Activated CD4-positive, alpha-beta T cell treated with anti-CD3 and anti-CD28 coated beads, Interleukin-2, Interleukin-4, amounts not matched to agents 100 ng/mL and 50 ng/mL, durations not matched to agents 16 hours and 8 hours (primary cell): ENCODE measurements at regions not wholly inside any gene's neighbourhood (a gene's known extent, or its start where the extent isn't known, plus 50 kb on each side); places are given as distances from the start of the nearest gene placed in this dataset.

ENCODE experiments used
- DNase-seq: peaks from one replicate; pipeline ENCODE4 v3.0.0-alpha.2; 2020; ENCODE audit warnings: low spot score

GRCh38 chr1:17907999-17908398, 152.9 kb downstream of the ACTL8 start:
- no peak for DNase-seq

- no peak for DNase-seq
Observed at GRCh38 chr1:17908945-17909344, 153.8 kb downstream of the ACTL8 start.

GRCh38 chr1:17909634-17910033, 154.5 kb downstream of the ACTL8 start:
- DNase-seq, result no peak

- no peak for DNase-seq
Observed at GRCh38 chr1:17911791-17912190, 156.7 kb downstream of the ACTL8 start.

- DNase-seq, result no peak
Observed at GRCh38 chr1:17912491-17912890, 157.4 kb downstream of the ACTL8 start.

- no peak for DNase-seq
Observed at GRCh38 chr1:17913326-17914115, 158.4 kb downstream of the ACTL8 start.

- DNase-seq, result no peak
Observed at GRCh38 chr1:17914131-17914530, 159.0 kb downstream of the ACTL8 start.

- no peak for DNase-seq
Observed at GRCh38 chr1:17914987-17915386, 159.9 kb downstream of the ACTL8 start.

GRCh38 chr1:17915511-17916197, 160.5 kb downstream of the ACTL8 start:
- DNase-seq, result no peak

GRCh38 chr1:17916702-17917101, 161.6 kb downstream of the ACTL8 start:
- no peak for DNase-seq

- no peak for DNase-seq
Observed at GRCh38 chr1:17919525-17920439, 164.6 kb downstream of the ACTL8 start.

- no peak for DNase-seq
Observed at GRCh38 chr1:17920881-17921640, 165.9 kb downstream of the ACTL8 start.

- DNase-seq, result no peak
Observed at GRCh38 chr1:17922833-17923232, 167.7 kb downstream of the ACTL8 start.

- no peak for DNase-seq
Observed at GRCh38 chr1:17923666-17924065, 168.5 kb downstream of the ACTL8 start.

GRCh38 chr1:17924578-17924977, 169.4 kb downstream of the ACTL8 start:
- DNase-seq, result no peak

- no peak for DNase-seq
Observed at GRCh38 chr1:17925290-17926237, 170.4 kb downstream of the ACTL8 start.

GRCh38 chr1:17926906-17927305, 171.8 kb downstream of the ACTL8 start:
- DNase-seq, result no peak

GRCh38 chr1:17927952-17928351, 172.8 kb downstream of the ACTL8 start:
- DNase-seq, result no peak

GRCh38 chr1:17929224-17929623, 174.1 kb downstream of the ACTL8 start:
- no peak for DNase-seq

- no peak for DNase-seq
Observed at GRCh38 chr1:17930635-17931034, 175.5 kb downstream of the ACTL8 start.

- DNase-seq, result no peak
Observed at GRCh38 chr1:17932164-17932563, 175.4 kb upstream of the IGSF21 start.
